COLO829 (cell line): ENCODE measurements at regions not wholly inside any gene's neighbourhood (a gene's known extent, or its start where the extent isn't known, plus 50 kb on each side); places are given as distances from the start of the nearest gene placed in this dataset.
"Not testable (repeated sequence)": the region's sequence is repeated elsewhere in the genome, so short reads cannot be mapped to it uniquely, and the experiment has no call there.

Experiments used
- DNase-seq: peaks from one replicate; pipeline ENCODE4 v3.0.0; 2012; ENCODE audit warnings: low spot score

DNA sequence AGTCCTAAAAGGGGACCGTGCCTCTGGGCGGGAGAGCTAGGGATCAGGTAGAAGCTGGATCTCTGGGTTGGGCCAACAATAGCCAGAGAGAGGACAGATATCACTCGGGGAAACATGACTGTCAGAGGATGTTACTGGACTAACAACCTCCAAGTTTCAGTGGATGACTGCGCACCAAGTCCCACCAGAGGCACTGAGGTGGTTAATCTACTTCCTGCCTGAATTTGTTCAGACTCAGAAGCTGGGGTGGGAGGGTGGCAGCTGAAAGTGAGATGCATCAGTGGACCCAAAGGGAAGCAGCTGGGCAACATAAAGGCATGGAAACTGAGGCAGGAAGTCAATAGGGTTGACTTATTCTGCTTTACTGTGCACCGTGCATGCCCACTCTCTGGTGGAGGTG, 130.1 kb upstream of the SLC44A1 start:
- DNase-seq, result no peak

DNA sequence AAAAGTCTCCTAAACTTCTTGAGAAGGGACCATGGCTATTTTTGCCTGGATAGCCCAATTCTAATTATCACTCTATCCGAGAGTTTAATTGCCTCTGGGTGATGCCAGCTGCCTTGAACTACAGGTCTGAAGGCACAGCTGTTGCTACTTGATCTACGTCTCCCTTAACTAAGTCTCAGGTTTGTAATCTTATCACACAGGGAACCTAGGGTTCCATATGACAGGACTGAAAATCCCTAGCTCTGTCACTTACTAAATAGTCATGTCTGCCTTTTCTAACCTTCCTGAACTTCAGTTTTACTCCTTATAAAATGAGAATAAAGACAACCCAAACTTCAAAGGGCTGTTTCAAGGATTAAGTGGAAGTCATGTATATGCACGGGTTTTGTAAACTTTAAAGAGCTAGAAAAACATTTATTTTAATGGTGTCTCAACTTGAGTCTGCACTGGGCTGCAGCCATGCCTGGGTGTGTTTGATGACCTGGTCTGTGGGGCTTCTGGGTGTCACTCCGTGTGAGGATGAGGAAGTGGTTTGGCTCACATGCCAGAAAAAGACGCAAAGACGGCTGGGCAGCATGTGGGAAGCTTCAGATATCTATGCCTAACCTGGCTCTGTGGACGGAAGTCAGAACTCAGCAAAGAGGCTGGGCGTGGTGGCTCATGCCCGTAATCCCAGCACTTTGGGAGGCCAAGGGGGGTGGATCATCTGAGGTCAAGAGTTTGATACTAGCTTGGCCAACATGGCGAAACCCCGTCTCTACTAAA, 129.3 kb upstream of the SLC44A1 start:
- no peak for DNase-seq

DNA sequence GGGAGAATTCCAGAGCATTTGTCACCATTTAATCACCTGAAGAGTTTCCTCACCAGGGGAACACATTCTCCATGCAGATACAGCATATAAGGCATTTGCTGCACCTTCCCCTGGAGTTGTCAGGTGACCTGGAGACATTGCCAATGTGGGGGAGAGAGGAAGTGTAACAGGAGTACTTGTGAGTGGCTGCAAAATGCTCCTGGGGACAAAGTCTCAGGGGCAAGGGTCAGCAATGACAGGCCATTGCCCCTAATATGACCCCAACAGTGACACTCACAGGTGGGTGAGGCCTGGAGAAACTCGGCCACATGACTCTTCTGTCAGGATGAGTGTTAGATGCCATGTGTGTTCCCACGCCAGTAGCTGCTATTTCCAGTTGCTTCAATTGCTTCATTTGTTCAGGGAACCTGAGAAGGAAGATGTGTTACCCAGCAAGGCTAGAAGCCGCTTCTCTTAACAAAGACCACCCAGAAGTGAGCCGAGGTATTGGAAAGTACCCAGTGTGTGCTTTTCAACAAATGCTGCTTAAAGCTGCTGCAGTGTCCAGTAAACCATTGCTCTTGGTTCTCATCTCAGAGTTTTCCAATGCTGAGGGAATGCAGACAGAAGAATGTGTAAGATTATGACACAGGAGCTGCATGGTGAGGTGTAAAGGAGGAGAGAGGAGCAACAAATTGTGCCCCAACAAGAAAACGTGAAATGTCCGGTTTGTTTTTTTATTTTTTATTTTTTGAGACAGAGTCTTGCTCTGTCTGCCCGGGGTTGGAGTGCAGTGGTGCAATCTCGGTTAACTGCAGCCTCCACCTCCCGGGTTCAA, 128.2 kb upstream of the SLC44A1 start:
- no peak for DNase-seq

DNA sequence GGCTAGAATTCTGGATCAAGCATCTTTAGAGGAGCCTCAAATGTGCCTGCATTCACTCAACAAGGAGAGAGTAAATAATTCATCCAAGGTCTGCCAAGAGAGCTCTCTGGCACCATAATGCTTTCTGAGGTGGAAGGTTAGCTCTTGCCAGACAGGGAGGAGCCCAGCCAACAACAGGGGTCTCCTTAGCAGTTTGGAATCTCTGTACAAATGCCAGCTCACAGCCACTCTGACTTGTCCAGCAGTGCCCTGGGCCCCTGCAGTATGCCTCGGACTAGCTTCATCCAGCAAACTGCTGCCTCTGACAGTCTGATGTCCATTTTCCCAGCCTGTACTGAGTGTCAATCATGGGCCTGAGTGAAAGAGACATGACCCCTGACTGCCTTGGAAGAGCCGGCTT, 127.2 kb upstream of the SLC44A1 start:
- DNase-seq, result no peak

DNA sequence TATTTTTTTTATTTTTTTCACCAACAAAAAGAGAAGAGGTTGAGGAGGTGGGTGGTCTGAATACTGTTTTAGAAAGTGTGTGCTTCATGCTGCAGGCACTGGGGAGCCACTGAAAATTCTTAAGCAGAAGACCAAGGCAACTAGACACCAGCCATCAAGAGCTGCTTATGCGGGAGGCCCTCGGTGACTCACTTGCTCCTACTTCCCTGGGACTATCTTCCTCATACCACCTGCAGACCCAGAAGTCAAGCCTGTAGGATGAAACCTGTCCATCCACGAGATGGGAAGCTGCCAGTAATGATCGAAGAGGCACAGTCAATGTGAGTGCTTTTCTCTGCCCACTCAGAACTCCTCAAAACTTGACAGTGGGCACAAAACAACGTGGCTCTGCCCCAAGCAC, 125.8 kb upstream of the SLC44A1 start:
- DNase-seq, result no peak

DNA sequence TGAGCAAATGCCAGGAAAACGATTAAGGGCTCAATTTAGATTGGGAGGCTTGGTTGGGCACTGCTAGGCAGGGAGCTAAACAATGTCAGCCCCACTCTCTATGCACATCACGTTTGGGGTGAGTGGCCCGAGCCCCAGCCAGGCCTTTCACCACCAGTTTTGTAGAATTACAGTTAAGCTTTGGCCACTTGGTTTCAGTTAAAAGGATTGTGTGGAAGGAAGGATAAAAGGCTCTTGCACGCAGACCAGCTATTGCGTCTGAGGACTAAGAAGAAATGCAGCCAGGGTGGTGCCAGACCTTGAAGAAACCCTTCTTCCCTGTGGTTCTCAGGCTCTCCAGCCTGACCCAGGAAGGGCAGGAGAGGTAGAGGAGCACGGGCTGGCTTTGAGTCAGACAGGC, 125.3 kb upstream of the SLC44A1 start:
- DNase-seq, result no peak

DNA sequence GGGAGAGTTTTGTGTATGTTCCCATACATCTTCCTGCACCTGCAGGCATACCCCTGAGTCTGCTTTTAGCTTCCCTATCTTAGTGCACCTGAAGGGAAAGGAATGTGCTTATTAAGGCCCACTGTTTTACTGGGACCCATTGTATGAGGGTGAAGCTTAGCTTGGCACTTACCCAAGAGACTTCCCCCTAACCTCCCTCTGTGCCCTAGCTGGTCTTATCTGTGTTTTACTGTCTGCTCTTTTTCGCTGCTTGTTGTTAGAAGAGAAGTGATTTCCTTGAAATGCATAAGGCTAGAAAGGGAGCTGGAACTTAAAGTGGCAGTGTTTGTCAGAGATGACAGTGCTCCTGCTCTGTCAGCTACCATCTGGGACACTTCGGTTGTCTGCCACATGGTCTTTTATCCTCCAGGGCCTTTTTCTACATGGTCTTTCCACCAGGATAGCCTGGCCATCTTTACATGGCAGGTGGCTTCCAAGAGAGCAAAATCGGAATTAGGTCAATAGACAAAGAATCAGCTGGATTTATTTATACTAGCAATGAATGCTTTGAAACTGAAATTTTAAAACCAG, 122.5 kb upstream of the SLC44A1 start:
- DNase-seq, result no peak

DNA sequence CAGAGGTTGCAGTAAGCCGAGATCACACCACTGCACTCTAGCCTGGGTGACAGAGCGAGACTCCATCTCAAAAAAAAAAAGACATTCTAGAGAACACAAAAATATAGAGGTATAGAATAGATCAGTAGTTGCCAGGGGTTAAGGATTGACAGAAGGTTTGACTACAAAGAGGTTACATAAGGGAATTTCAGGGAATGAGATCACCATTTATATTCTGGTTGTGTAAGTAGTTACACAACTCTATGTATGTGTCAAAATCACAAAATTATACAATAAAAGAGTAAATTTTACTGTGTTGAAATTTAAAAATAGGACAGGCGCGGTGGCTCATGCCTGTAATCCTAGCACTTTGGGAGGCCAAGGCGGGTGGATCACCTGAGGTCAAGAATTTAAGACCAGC, 119.9 kb upstream of the SLC44A1 start:
- not testable (repeated sequence) for DNase-seq

DNA sequence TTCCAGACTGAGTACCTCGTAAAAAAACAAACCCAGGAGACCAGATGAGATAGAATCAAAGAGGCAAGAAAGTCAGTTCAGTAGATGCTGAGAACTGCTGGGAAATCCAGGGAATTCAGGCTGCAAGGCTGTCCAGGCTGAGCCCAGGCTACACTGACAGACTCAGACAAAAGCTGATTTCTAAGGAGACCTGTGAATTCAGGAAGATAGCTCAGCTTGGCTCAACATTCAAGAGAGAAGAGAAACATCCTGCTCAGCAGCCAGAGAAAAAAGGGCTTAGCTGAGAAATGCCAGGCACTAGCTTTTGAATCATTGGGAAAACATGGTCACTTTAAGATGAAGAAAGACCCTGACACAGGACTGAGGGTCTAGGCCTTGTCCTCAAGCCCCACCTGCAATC, 118.2 kb upstream of the SLC44A1 start:
- no peak for DNase-seq

DNA sequence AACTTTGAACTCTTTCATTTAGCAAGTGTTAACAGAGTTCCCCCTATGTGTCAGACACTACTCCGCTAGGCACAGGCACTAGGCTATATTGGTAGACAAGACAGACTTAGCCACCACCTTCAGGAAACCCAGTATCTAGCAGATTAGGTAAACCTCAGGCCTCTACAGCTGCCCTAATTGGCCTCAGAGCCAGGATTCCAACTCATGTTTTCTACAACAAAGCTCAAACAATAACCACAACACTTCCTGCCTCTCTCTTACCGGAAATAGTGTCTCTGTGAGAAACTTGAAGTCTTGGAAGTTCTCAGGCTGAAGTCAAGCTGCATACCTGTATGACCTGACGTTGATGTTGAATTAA, 116.6 kb upstream of the SLC44A1 start:
- no peak for DNase-seq

DNA sequence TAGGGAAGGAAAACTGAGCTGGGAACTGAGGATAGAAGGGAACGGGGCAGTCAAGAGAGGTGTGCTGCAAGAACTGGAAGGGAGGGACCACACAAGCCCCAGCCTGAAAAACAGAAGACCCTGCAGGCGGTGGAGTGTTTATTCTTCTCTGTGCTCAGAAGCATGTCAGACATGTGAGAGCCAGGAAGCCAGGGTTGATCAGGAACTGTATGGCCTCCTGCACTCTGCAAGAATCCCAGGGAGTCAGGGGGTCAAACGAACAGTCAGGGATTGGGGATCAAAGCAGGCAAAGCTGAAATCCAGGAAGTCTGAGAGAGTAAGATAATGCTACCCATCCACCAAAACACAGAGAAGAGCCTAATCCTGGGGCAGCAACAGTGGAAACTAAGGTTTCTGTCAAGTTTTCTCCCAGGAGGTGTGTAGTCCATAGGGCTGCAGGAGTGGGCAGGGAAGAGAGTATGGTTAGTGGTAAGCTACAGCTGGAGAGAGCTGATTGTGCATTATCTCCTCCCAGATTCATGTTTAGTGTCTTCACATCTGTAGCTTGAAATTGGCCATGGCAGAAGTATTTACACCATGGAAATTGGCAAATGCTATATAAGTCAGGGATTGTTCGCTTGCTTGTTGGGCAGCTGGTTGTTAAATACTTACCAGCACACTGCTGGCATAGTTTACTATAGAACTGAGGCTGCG, 115.4 kb upstream of the SLC44A1 start:
- DNase-seq, result no peak

DNA sequence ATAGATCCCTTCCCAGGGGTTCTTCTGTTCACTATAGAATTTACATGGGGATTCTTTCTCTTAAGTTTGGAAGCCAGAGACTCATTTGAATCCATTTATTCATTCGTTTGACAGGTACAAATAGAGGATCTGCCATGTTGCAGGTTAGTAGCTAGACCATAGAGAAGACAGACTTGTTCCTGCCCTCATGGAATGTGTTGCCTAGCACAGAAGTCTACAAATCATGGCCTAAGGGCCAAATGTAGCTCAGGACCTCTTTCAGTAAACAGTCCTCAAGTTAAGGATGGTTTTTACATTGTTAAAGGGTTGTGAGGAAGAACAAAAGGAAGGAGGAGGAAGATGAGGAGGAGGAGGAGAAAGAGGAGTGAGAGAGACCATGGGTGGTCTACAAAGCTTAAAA, 114.7 kb upstream of the SLC44A1 start:
- no peak for DNase-seq

DNA sequence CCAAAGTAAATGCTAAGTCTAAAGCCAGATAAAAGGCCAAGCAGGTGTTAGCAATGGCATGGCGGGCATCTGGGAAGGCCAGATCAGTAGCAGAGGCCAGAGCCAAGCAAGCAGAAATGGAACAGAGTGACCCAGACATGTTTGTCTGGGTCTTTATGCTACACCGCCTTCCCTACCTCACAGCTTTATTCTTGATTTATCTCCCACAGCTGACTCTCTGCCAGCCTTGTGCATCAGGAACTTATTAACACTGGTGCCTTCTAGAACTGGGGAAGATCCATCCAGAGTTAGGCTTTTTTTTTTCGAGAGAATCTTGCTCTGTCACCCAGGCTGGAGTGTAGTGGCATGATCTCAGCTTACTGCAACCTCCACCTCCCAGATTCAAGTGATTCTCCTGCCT, 112.5 kb upstream of the SLC44A1 start:
- DNase-seq, result no peak

DNA sequence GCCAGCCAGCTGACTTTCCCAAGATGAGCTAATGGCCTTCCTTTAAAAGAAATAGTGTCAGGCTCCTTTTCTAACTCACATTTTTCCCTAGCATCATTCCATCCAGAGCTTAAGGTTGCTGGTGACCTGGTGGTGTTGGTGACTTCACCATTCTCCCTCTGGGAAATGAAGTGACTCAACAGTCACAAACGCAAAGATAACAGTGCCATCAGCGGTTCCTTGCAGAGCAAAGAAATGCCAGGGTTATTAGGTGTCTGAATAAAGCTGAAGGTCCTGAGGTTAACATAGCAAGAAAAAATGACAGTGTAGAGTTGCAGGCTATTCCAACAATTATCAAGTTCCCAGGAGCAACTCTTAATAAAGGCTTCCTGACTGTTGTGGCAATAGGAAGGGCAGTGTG, 111.8 kb upstream of the SLC44A1 start:
- DNase-seq, result no peak

DNA sequence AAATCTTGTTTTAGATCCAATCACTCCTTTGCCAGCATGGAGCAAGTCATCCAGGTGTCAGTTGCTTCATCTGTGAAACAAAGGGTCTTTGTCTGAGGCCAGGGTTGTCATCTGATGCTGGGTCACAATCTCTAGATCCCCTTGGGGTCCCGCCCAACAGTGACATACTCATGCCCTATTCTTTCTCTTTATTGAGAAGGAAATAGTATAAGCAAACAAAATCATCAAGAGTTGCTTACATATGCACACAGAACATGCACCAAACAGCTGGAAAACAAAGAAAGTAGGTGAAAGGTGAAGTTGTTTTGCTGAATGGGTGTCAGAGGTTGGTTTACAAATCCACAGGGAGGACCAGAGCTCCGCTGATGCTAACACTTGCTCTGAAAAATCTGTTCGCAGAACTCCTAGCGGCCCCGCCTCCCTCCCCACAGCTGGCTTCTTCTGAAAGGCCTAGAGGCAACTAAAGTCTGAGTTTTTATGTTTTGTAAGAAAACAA, 106.1 kb upstream of the SLC44A1 start:
- DNase-seq, result no peak

DNA sequence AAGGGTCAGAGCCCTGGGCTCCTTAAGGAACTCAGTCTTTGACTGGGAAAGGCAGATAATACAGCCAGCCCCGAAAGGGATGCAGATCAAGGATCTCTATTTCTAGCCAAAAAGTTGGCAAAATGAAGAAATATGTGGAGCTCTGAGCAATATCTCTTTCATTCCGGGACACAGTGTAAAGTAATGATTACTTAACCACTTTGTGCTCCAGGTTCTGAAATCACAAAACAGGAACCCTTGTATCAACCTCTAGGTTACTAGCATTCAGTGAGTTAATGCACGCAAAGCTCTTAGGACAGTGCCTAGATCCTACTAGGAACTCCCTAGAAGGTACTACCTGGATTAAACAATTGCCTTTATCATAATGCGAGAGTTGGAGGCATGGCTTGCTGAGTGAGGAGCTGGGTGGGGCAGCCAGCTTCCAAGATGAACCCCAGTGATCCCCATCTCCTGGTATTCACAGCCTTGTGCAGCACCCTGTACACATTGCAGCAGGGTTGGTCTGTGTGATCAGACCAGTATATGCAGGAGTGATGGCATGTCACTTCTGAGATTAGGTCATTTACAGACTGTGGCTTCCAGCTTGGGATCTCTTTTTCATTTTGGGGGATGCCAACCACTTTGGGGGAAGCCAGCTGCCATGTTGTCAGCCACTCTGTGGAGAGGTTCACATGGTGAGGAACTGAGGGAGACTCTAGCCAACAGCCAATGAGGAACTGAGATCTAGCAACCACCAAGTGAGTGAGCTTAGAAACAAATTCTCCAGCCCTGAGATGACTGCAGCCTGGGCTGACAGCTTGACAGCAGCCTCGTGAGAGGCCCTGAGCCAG, 103.1 kb upstream of the SLC44A1 start:
- DNase-seq, result no peak

DNA sequence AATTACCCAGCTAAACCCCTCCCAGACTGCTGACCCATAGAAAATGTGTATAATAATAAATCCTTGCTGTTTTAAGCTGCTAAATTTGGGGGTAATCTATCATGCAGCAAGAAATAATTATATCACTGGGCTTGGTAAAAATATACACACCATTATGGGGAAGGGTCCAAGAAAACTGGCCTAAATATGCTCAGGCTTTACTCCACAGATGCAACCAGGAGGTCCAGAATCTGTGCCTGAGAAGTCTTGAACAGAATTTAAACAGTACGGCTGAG, 102.5 kb upstream of the SLC44A1 start:
- DNase-seq, result no peak

DNA sequence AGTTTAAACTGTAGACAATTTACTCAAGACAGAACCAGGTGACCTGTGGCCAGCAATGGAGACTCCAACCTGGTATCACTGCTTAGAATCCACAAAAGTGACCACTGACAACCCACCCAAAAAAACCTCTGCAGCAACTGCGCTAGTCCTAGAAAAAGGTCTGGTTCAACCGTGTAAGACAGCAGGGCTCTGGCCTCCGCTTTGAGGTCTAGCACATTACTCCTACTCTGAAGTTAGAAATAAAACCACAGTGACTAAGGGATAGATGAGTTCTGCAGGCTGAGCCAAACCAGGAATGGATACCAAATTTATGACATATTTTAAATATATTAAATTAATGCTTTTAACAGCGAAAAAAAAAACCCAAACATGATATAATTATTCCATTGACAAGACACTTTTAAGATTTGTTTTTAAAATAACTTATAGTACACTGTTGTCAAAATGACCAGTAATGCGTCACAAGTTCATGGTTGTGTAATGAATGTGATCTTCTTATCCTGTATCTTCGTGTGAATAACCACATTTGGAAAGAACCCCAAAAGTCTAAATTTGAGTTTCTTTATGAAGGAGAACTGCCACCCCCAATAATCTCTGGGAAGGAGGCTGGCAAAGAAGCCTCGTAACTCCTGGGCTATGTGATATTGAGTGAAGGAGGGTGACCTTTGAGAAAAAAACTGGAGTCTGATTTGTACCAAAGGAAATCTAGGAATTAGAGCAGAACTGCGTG, 101.9 kb upstream of the SLC44A1 start:
- no peak for DNase-seq

DNA sequence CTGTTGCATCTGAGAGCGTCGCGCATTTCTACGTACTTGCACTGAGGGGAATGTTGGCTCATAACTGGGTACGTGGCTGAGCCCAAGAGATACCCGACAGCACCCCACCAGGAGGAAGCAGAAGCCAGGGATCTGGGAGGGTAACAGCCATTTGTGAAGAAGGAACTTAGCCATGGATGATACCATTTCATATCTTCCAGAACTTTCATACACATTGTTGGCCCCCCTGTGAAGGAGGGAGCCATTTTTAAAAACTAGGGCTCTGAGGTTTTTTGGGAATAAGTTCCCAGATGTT, 101.4 kb upstream of the SLC44A1 start:
- DNase-seq, result no peak

DNA sequence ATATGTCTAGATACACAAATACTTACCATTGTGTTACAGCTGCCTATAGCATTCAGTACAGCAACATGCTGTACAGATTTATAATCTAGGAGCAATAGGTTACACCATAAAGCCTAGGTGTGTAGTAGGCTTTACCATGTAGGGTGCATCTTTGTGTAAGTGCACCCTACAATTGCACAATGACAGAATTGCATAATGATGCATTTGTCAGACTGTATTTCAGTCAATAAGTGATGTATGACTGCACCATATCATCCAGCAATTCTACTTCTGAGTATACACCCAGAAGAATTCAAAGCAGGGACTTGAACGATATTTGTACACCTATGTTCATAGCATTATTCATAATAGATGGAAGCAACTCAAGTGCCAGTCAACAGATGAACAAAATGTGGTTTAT, 100.4 kb upstream of the SLC44A1 start:
- DNase-seq, result no peak

DNA sequence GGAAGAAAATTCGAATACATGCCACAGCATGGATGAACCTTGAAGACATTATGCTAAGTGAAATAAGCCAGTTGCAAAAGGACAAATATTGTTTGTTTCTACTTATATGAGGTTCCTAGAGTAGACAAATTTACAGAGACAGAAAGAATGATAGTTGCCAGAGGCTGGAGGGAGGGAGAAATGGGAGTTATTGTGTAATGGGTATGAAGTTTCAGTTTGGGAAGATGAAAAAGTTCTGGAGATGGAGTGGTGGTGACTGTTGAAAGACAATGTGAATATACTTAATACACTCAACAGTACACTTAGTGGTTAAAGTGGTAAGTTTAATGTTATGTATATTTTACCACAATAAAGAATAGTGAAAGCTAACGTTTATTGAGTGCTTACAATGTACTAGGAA, 99.6 kb upstream of the SLC44A1 start:
- DNase-seq, result no peak

DNA sequence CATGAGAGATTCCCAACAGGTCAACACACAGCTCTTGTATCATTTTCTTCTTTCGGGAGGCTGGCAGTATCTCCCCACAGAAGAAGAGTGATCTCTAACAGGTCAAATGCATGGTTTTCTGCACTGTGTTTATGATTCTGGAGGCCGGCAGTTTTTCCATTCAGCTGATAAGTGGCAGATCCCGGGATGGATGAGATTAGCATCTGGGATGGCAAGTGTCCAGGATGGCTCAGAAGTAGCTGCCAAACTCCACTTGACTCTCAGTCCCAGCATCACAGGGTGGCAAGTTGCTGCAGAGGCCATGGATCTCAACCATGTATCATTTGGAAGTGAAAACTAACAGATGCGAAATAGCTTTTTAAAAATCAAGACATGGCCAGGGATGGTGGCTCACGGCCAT, 97.8 kb upstream of the SLC44A1 start:
- no peak for DNase-seq
